ENCODE measurements at regions not wholly inside any gene's neighbourhood (a gene's known extent, or its start where the extent isn't known, plus 50 kb on each side); places are given as distances from the start of the nearest gene placed in this dataset.
"Not testable (repeated sequence)": the region's sequence is repeated elsewhere in the genome, so short reads cannot be mapped to it uniquely, and the experiment has no call there.

- no peak for DNase-seq
Observed at GRCh38 chr13:55583953-55584593, 1556.6 kb upstream of the PRR20A start.

- DNase-seq = no peak
Observed at GRCh38 chr13:55602784-55603183, 1537.9 kb upstream of the PRR20A start.

GRCh38 chr13:55606045-55606665 lies 1534.6 kb upstream of the PRR20A start:
- DNase-seq = no peak

- DNase-seq = no peak
Observed at GRCh38 chr13:55613429-55614187, 1527.1 kb upstream of the PRR20A start.

GRCh38 chr13:55615081-55615480 lies 1525.6 kb upstream of the PRR20A start:
- no peak for DNase-seq

GRCh38 chr13:55617241-55617640 lies 1523.5 kb upstream of the PRR20A start:
- no peak for DNase-seq

GRCh38 chr13:55627221-55627620 lies 1513.5 kb upstream of the PRR20A start:
- DNase-seq = no peak

GRCh38 chr13:55632402-55632801 lies 1508.3 kb upstream of the PRR20A start:
- DNase-seq = no peak

GRCh38 chr13:55649485-55649884 lies 1491.2 kb upstream of the PRR20A start:
- DNase-seq = no peak

- DNase-seq = no peak
Observed at GRCh38 chr13:55652657-55653056, 1488.1 kb upstream of the PRR20A start.

- DNase-seq = no peak
Observed at GRCh38 chr13:55653497-55653896, 1487.2 kb upstream of the PRR20A start.

GRCh38 chr13:55654243-55654642 lies 1486.5 kb upstream of the PRR20A start:
- DNase-seq = no peak

GRCh38 chr13:55660264-55660663 lies 1480.5 kb upstream of the PRR20A start:
- DNase-seq = not testable (repeated sequence)

- no peak for DNase-seq
Observed at GRCh38 chr13:55660851-55661250, 1479.9 kb upstream of the PRR20A start.

GRCh38 chr13:55661505-55661904 lies 1479.2 kb upstream of the PRR20A start:
- DNase-seq = no peak

- DNase-seq = no peak
Observed at GRCh38 chr13:55664178-55664577, 1476.5 kb upstream of the PRR20A start.

GRCh38 chr13:55669051-55669450 lies 1471.7 kb upstream of the PRR20A start:
- no peak for DNase-seq

GRCh38 chr13:55673910-55674309 lies 1466.8 kb upstream of the PRR20A start:
- no peak for DNase-seq

GRCh38 chr13:55682776-55683175 lies 1457.9 kb upstream of the PRR20A start:
- no peak for DNase-seq

GRCh38 chr13:55705526-55705925 lies 1435.2 kb upstream of the PRR20A start:
- DNase-seq = no peak

GRCh38 chr13:55705971-55706370 lies 1434.7 kb upstream of the PRR20A start:
- no peak for DNase-seq

GRCh38 chr13:55714120-55714519 lies 1426.6 kb upstream of the PRR20A start:
- no peak for DNase-seq

GRCh38 chr13:55727683-55728082 lies 1413.0 kb upstream of the PRR20A start:
- no peak for DNase-seq

GRCh38 chr13:55728247-55728646 lies 1412.5 kb upstream of the PRR20A start:
- no peak for DNase-seq

All from NCI-H2029 treated with DMSO at 0.1 percent for 48 hours (cell line).